Astrocyte of the spinal cord (primary cell): ENCODE measurements at regions not wholly inside any gene's neighbourhood (a gene's known extent, or its start where the extent isn't known, plus 50 kb on each side); places are given as distances from the start of the nearest gene placed in this dataset.

Experiments
- DNase-seq: peaks from one replicate; pipeline ENCODE4 v3.0.0; 2011; ENCODE audit warnings: low read depth, low spot score
- H3K4me3 ChIP-seq: 2 replicates; pipeline ENCODE4 v1.5.1; 2011; ENCODE audit warnings: low read depth, mild to moderate bottlenecking, low read length, moderate library complexity
- CTCF ChIP-seq: IDR thresholded peaks from 2 replicates; pipeline ENCODE4 v1.5.1; 2012; ENCODE audit warnings: low read depth, mild to moderate bottlenecking, low read length, inconsistent platforms
- in situ Hi-C: cut with HindIII; loops from 2 replicates; pipeline ENCODE4 v1.10.0; 2017; ENCODE audit warnings: low sequenced_read_pairs

DNA sequence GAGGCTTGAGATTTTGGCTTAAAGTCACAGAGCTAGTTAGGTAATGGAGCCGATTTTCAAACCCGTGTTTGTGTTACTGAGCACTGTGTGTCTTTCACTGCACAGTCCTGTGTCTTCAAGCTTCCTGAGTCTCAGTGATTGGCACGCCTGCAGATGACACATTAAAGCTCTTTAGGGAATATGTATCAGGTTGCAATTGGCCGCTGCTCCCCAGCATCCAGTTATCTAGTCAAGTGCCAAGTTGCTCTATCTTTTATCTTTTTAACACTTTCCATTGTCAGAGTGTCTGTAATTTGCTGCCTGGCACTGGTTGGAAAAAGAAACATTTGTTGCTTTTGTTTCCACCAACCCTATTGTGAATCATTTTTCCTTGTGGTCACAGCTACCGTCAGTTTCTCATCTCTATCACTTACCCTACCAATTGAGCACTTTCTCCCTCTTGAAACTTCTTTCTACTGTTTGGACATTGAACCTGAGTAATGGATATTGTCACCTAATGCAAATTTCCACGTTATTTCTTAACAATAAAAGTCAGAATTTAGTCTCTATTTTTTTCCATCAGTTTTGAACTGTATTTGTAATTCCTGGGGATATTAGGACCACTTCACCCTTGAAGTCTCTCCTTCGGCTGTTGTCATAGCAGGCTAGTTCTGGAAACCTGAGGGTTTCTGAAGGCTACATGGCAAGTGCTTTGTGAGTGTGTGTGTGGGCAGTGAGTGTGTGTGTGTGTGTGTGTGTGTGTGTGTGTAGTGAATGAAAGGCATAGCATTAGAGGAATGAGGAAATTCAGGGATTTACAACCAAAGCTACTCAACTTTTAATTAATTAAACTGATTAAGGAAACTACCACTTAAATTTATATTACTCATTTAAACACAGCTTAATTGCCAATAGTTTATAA lies 274.3 kb downstream of the ISL1 start:
- in situ Hi-C loops = no loop called here

DNA sequence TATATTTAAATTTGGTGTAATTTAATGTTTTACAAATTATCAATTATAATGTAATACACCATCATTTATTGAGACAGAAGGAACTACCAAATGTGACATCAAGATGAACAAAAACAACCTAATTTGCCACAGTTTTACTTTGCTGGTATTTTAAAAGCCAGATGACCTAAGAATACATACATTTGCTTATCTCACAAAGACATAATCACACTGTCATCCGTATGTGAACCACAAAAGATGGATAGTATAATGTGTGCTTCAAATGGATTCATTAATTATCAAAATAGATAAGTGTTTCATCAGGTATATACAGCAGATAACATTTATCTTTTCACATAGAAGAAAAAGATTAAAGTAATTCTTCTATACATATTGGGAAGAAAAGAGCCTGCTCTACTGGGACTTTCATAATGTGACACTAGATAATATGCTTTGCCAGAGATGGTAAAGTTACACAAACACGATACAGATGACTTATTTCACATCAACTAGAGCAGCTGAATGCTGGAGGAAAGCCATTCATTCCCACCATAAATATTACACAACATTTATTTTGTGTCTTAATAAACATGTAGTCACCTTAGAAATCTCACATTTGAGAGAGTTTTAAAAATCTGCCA lies 278.5 kb downstream of the ISL1 start:
- DNase-seq = no peak
- in situ Hi-C loops = no loop called here
- TF ChIP-seq CTCF = no peak
- H3K4me3 ChIP-seq = no peak overlapping the region

More for the DNA sequence above, 274.3 kb downstream of the ISL1 start:
- no peak overlapping the region for H3K4me3 ChIP-seq
- no peak for TF ChIP-seq CTCF
- peak; percentile 1 for DNase-seq

- in situ Hi-C loops = no loop called here
- no peak overlapping the region for H3K4me3 ChIP-seq
- DNase-seq = no peak
- no peak for TF ChIP-seq CTCF
These were observed 281.4 kb downstream of the ISL1 start for GRCh38 chr5:51664491-51665250.

DNA sequence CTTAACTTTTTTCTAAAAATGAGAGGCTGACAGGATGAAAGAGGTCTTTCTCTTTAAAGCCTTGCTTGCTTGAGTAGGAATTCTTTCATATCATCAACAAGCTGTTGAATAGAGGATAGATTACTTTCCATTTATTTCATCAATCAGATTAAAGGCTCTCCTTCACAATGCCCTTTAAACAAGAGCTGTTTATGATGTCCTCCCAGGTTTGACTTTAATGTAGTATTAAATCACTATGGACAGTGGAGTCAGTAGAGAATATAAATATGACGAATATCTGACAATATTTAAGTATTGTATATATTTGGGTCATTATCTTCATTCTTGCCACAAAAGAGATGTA lies 282.0 kb downstream of the ISL1 start:
- H3K4me3 ChIP-seq = no peak overlapping the region
- no peak for TF ChIP-seq CTCF
- no peak for DNase-seq
- in situ Hi-C loops = no loop called here

GRCh38 chr5:51669095-51669494 lies 285.8 kb downstream of the ISL1 start:
- no peak for TF ChIP-seq CTCF
- H3K4me3 ChIP-seq = no peak overlapping the region
- DNase-seq = no peak
- in situ Hi-C loops = no loop called here

GRCh38 chr5:51678330-51678729 lies 295.1 kb downstream of the ISL1 start:
- in situ Hi-C loops = no loop called here
- no peak for DNase-seq
- no peak for TF ChIP-seq CTCF
- no peak overlapping the region for H3K4me3 ChIP-seq
